Fibroblast of villous mesenchyme (primary cell): ENCODE measurements at regions not wholly inside any gene's neighbourhood (a gene's known extent, or its start where the extent isn't known, plus 50 kb on each side); places are given as distances from the start of the nearest gene placed in this dataset.
"Not testable (repeated sequence)": the region's sequence is repeated elsewhere in the genome, so short reads cannot be mapped to it uniquely, and the experiment has no call there.

Experiments
- DNase-seq: peaks from one replicate; pipeline ENCODE4 v3.0.0-alpha.2; 2010; ENCODE audit warnings: low read depth
- H3K4me3 ChIP-seq: 2 replicates; pipeline ENCODE4 v1.5.1; 2011; ENCODE audit warnings: low read depth, mild to moderate bottlenecking, low read length
- TF ChIP-seq, protein P1 (sequence below): IDR thresholded peaks from 2 replicates; pipeline ENCODE4 v1.5.1; 2012; ENCODE audit warnings: low read depth, mild to moderate bottlenecking, low read length; ENCODE audit not compliant: insufficient read depth

DNA sequence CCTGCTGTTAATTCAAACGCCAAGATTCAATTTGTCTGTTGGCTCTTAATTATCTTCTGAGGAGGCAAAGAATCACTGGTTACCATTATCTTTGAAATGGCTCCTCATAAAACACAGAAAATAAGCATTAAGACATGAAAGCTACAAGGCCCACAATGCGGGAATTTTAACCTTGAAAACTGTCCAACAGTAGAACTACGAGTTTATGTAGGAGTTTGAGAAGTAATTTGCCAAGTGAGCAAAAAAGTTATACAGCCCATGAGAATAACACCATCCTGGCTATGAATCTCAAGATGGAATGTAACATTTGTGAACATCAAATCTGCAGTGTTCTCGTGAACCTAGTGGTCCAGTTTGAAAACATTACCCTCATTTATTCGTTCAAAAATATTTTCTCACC lies 172.5 kb downstream of the ALDH1A2 start:
- TF ChIP-seq, protein P1, sequence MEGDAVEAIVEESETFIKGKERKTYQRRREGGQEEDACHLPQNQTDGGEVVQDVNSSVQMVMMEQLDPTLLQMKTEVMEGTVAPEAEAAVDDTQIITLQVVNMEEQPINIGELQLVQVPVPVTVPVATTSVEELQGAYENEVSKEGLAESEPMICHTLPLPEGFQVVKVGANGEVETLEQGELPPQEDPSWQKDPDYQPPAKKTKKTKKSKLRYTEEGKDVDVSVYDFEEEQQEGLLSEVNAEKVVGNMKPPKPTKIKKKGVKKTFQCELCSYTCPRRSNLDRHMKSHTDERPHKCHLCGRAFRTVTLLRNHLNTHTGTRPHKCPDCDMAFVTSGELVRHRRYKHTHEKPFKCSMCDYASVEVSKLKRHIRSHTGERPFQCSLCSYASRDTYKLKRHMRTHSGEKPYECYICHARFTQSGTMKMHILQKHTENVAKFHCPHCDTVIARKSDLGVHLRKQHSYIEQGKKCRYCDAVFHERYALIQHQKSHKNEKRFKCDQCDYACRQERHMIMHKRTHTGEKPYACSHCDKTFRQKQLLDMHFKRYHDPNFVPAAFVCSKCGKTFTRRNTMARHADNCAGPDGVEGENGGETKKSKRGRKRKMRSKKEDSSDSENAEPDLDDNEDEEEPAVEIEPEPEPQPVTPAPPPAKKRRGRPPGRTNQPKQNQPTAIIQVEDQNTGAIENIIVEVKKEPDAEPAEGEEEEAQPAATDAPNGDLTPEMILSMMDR = no peak
- no peak for DNase-seq
- no peak overlapping the region for H3K4me3 ChIP-seq

DNA sequence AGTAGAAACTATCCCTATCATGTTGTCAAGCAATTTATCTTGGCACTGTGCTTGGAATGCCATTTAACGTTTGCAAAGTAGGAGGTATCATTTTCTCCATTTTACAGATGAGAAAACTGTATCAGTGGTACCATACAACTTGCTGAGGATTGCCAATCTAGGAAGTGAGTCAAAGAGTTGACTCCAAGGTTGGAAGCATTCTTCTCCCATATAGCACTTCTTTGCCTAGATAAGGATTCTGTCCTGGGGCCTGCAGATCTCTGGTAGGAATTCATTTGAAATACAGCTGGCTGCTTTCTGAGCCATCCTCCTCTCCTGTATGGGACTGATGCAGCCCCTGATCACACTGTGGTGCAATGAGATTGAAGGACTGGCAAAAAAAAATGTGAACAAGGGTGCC lies 170.2 kb downstream of the ALDH1A2 start:
- TF ChIP-seq, protein P1 = no peak
- no peak overlapping the region for H3K4me3 ChIP-seq
- no peak for DNase-seq

DNA sequence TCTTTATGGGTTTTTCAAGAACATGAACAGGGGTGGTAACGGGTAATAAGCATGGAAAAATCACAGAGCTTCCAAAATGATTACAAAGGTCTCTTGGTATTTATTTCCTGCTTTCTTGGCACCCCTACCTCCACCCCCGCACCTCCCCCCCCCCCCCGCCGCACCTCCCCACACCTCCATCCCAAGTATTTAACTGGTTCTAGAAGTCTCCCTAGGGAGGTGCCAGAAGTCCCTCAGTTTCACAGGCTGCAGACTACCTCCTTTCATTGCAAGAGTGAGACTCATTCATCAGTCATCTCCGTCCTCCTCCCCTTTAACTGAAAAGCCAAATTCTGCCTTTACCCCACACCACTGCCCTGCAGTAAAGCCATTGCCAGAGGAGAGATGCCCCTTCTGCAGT lies 169.4 kb downstream of the ALDH1A2 start:
- no peak overlapping the region for H3K4me3 ChIP-seq
- DNase-seq = no peak
- TF ChIP-seq, protein P1 = no peak

DNA sequence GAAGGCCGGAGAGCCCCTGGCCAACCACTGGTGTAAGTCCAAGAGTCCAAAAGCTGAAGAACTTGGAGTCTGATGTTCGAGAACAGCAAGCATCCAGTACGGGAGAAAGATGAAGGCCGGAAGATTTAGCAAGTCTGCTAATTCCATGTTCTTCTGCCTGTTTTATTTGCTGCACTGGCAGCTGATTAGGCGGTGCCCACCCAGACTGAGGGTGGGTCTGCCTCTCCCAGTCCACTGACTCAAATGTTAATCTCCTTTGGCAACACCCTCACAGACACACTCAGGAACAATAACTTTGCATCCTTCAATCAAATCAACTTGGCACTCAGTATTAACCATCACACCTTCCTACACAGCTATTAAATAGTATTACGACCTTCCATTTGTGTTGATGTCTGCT lies 168.6 kb downstream of the ALDH1A2 start:
- DNase-seq, H3K4me3 ChIP-seq: not testable (repeated sequence)

DNA sequence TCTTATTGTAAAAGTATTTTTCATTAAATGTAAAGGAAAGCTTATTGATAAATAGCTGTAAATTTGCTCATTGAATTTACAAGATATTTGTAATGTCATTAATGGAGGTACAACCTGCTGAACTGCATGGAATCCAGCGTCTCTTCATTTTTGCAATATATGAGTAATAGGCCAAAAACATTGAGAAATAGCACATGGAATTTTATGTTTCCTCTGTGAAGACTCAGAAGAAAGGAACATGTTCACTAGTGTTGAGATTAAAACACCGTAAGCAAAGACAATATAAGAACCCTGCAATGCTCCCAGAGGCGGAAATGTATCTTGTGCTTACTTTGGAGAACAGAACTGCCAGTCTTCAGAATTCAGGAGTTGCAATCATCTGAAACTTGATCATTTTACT lies 167.6 kb downstream of the ALDH1A2 start:
- no peak for DNase-seq
- TF ChIP-seq, protein P1 = no peak
- no peak overlapping the region for H3K4me3 ChIP-seq

DNA sequence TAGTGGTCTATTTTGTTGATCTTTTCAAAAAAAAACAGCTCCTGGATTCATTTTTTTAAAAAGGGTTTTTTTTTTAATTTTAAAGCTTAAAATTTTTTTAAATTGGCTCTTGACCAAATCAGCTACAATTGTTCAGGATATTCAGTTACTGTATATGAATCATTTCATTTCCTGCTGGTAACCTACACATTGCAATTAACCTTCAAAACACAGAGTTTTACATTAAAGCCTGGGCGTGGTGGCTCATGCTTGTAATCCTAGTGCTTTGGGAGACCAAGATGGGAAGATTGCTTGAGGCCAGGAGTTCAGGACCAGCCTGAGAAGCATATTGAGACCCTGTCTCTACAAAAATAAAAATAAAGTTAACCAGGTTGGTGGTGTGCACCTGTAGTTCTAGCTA lies 163.4 kb downstream of the ALDH1A2 start:
- TF ChIP-seq, protein P1 = no peak
- DNase-seq = no peak
- no peak overlapping the region for H3K4me3 ChIP-seq
